ENCODE measurements at regions not wholly inside any gene's neighbourhood (a gene's known extent, or its start where the extent isn't known, plus 50 kb on each side); places are given as distances from the start of the nearest gene placed in this dataset.

DNA sequence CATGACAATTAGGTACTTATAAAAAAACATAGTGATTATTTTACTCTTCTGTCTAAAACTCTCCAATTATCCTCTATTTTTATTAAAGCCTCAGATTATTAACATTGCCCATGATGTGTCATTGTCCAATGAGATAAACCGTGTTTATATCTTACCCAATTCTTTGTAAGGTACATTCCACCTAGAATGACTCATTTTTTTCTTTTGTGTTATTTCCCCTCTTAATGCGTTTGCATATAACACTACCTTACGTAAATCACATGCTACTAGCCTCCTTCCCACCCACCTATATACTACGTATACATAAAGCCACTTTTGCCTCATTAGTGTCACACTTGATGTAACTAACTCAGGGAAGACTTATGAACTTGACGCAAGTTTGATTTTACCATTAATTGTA lies 336.3 kb upstream of the PTCHD4 start:
- no peaks in the 10 kb centered on the region for H3K9me3 ChIP-seq (ENCODE audit: control insufficient read depth in 2 of 2, low read length in 2 of 2)
- no peak overlapping the region for H3K4me3 ChIP-seq (ENCODE audit: low read length in 2 of 2)
- H3K27ac ChIP-seq (ENCODE audit: low read length), result no peak overlapping the region
- no peak overlapping the region for H3K9ac ChIP-seq (ENCODE audit: low read length in 2 of 2)
- H3K36me3 ChIP-seq (ENCODE audit: control insufficient read depth in 2 of 2, insufficient read depth in 2 of 2, low read length in 2 of 2), result no peaks in the 10 kb centered on the region
- H3K27me3 ChIP-seq (ENCODE audit: control insufficient read depth in 1 of 2, insufficient read depth in 2 of 2, low read length in 2 of 2), result no peaks in the 10 kb centered on the region
- no peaks in the 10 kb centered on the region for H3K4me1 ChIP-seq (ENCODE audit: control insufficient read depth, insufficient read depth, low read length)

DNA sequence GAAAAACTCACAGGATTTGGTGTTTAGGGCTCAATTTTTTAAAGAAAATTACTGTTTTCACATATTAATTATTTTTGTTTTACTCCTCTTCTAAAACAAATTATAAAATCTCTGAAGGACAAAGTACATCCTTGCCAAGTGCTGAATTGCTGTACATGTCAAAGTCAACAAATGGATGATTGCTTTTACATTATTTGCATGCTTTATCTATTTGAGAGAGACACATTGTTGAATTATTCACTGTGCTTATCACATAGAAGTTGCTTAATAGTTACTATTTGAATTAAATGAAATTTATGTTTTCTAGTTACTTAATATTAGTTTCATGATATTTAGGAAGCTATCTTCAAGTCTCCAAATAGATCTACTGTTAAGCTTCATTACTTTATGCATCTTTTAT lies 318.6 kb upstream of the PTCHD4 start:
- Histone ChIP-seq H3K9me3 (ENCODE audit: control insufficient read depth in 2 of 2, low read length in 2 of 2) (no peaks in the 10 kb centered on the region), H3K9ac (ENCODE audit: low read length in 2 of 2) (no peak overlapping the region), H3K36me3 (ENCODE audit: control insufficient read depth in 2 of 2, insufficient read depth in 2 of 2, low read length in 2 of 2) (no peaks in the 10 kb centered on the region), H3K4me1 (ENCODE audit: control insufficient read depth, insufficient read depth, low read length) (no peaks in the 10 kb centered on the region), H3K27me3 (ENCODE audit: control insufficient read depth in 1 of 2, insufficient read depth in 2 of 2, low read length in 2 of 2) (no peaks in the 10 kb centered on the region), H3K4me3 (ENCODE audit: low read length in 2 of 2) (no peak overlapping the region), H3K27ac (ENCODE audit: low read length) (no peak overlapping the region)

DNA sequence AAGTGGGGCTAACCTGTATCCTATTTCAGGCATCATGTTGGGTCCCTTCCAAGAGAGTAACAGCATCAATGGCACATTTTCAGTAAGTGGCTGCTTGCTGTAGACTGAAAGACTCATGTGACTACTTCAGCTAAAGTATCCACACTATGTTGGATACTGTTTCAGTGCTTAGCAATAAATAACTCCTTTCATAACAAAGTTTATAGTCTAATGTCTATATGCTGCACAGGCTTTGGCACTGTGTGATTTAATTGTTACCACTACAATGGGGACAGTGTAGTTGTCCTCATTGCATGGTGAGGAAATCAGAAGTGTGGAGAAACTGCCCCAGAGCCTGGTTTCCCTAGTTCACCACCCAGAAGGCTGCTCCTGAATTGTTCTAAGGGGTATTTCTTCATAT lies 318.0 kb upstream of the PTCHD4 start:
- Histone ChIP-seq H3K9me3 (ENCODE audit: control insufficient read depth in 2 of 2, low read length in 2 of 2) (no peaks in the 10 kb centered on the region), H3K27ac (ENCODE audit: low read length) (no peak overlapping the region), H3K4me3 (ENCODE audit: low read length in 2 of 2) (no peak overlapping the region), H3K36me3 (ENCODE audit: control insufficient read depth in 2 of 2, insufficient read depth in 2 of 2, low read length in 2 of 2) (no peaks in the 10 kb centered on the region), H3K27me3 (ENCODE audit: control insufficient read depth in 1 of 2, insufficient read depth in 2 of 2, low read length in 2 of 2) (no peaks in the 10 kb centered on the region), H3K4me1 (ENCODE audit: control insufficient read depth, insufficient read depth, low read length) (no peaks in the 10 kb centered on the region), H3K9ac (ENCODE audit: low read length in 2 of 2) (no peak overlapping the region)

DNA sequence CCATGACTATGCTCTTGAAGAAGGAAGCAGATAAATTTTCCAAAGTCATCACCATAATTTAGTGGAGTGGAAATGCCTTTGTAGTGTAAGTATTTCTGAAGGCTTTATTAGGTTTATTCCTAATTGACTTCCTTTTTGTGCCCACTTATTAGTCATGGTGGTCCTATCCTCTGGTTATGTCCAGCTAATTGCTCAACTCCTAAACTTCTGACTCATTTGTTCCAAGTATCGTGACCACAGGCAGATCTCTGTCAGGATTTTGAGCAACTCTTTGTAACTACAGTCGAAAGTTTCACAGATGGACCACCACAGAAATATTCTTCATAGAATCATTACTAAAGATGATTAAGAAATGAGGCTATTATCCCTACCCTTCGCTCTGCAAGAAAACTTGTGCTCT lies 315.6 kb upstream of the PTCHD4 start:
- Histone ChIP-seq H3K36me3 (ENCODE audit: control insufficient read depth in 2 of 2, insufficient read depth in 2 of 2, low read length in 2 of 2) (no peaks in the 10 kb centered on the region), H3K27ac (ENCODE audit: low read length) (no peak overlapping the region), H3K4me3 (ENCODE audit: low read length in 2 of 2) (no peak overlapping the region), H3K9ac (ENCODE audit: low read length in 2 of 2) (no peak overlapping the region), H3K27me3 (ENCODE audit: control insufficient read depth in 1 of 2, insufficient read depth in 2 of 2, low read length in 2 of 2) (no peaks in the 10 kb centered on the region), H3K9me3 (ENCODE audit: control insufficient read depth in 2 of 2, low read length in 2 of 2) (no peaks in the 10 kb centered on the region), H3K4me1 (ENCODE audit: control insufficient read depth, insufficient read depth, low read length) (no peaks in the 10 kb centered on the region)

DNA sequence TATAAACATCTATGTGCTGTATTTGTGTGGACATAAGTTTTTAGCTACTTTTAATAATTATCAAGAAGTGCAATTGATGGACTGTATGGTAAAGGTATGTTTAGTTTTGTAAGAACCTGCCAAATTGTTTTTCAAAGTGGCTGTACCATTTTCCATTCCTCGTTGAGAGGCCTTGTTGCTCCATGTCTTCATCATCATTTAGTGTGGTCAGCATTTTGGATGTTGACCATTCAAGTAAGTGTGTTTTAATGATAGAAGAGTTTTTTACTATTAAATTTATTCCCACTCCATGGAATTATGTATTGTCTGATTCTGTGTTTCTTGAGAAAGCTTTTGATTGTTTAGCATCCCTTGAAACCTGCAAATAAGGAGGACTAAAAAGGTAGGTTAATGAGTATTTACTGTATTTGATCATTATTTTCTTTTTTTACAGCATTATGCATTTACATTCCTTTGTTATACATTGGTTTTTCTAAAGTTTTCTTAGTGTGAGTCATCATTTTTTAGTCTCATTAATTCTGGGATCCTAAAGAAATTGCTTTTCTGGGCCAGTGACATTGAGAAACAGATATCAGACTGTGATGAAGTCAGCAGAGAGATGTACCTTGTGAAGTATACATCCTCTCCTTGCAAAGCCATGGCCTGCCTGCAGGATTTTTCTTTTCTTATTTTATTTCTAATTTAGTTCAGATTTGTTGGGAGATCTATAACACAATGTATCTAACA lies 312.8 kb upstream of the PTCHD4 start:
- H3K36me3 ChIP-seq (ENCODE audit: control insufficient read depth in 2 of 2, insufficient read depth in 2 of 2, low read length in 2 of 2), result no peaks in the 10 kb centered on the region
- H3K4me1 ChIP-seq (ENCODE audit: control insufficient read depth, insufficient read depth, low read length), result no peaks in the 10 kb centered on the region
- H3K27ac ChIP-seq (ENCODE audit: low read length), result no peak overlapping the region
- no peaks in the 10 kb centered on the region for H3K9me3 ChIP-seq (ENCODE audit: control insufficient read depth in 2 of 2, low read length in 2 of 2)
- H3K9ac ChIP-seq (ENCODE audit: low read length in 2 of 2), result no peak overlapping the region
- no peak overlapping the region for H3K4me3 ChIP-seq (ENCODE audit: low read length in 2 of 2)
- no peaks in the 10 kb centered on the region for H3K27me3 ChIP-seq (ENCODE audit: control insufficient read depth in 1 of 2, insufficient read depth in 2 of 2, low read length in 2 of 2)

DNA sequence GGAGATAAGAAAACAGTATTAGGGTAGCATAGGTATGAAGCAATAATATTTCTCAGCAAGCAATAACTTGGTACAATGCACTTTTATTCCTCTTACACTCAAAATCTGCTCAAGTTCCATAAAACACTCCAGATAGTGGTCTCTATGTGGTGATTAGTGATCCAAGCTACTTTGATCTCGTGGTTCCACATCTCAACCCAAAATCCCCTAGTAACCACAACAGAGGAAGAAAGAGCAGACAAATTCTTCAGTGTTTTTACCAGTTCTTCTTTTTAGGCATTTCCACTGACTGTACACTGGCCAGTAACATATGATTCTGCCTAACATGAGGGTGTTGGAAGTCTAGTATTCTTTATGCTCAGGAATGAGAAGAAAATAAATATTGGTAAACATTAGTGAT lies 309.0 kb upstream of the PTCHD4 start:
- H3K4me1 ChIP-seq (ENCODE audit: control insufficient read depth, insufficient read depth, low read length), result no peaks in the 10 kb centered on the region
- H3K9me3 ChIP-seq (ENCODE audit: control insufficient read depth in 2 of 2, low read length in 2 of 2), result no peaks in the 10 kb centered on the region
- H3K4me3 ChIP-seq (ENCODE audit: low read length in 2 of 2), result no peak overlapping the region
- H3K27ac ChIP-seq (ENCODE audit: low read length), result no peak overlapping the region
- H3K27me3 ChIP-seq (ENCODE audit: control insufficient read depth in 1 of 2, insufficient read depth in 2 of 2, low read length in 2 of 2), result no peaks in the 10 kb centered on the region
- no peaks in the 10 kb centered on the region for H3K36me3 ChIP-seq (ENCODE audit: control insufficient read depth in 2 of 2, insufficient read depth in 2 of 2, low read length in 2 of 2)
- no peak overlapping the region for H3K9ac ChIP-seq (ENCODE audit: low read length in 2 of 2)

DNA sequence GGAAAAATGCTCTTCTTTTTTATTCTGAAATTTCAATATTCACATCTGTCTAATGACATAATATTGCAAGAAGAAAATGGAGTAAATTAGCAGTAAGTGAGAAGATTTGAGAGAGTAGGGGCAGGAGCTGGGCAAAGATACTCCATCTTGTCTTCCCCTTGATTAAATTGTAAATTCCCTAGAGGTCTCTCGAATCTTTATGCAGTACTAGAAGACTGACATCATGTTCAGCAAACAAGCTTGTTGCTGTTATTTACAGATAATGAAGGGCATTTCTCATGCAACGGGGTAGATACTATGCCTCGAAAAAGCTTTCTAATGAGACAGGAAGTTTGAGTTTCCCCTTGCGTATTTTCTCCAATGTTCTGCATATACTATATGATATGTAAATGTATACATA lies 306.9 kb upstream of the PTCHD4 start:
- Histone ChIP-seq H3K36me3 (ENCODE audit: control insufficient read depth in 2 of 2, insufficient read depth in 2 of 2, low read length in 2 of 2) (no peaks in the 10 kb centered on the region), H3K9me3 (ENCODE audit: control insufficient read depth in 2 of 2, low read length in 2 of 2) (no peaks in the 10 kb centered on the region), H3K4me1 (ENCODE audit: control insufficient read depth, insufficient read depth, low read length) (no peaks in the 10 kb centered on the region), H3K4me3 (ENCODE audit: low read length in 2 of 2) (no peak overlapping the region), H3K27me3 (ENCODE audit: control insufficient read depth in 1 of 2, insufficient read depth in 2 of 2, low read length in 2 of 2) (no peaks in the 10 kb centered on the region), H3K9ac (ENCODE audit: low read length in 2 of 2) (no peak overlapping the region), H3K27ac (ENCODE audit: low read length) (no peak overlapping the region)

DNA sequence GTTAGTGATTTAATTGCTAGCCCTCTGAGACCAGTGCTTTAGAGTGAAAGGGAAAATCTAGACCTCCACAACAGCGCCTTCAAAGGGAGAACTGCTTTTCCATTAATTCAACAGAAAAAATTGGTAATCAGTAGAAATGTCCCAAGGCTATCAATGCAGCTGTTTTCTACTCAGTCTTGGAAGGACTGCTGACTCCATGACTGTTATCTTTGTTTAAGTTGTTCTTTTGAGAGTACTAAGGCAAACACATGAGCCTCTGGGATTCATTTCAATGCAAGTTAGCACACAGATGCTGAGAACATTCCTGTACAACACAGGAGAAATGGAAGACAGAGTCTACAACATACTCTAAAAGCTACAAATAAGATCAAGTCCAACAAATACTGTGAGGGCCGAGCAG lies 301.7 kb upstream of the PTCHD4 start:
- Histone ChIP-seq H3K36me3 (ENCODE audit: control insufficient read depth in 2 of 2, insufficient read depth in 2 of 2, low read length in 2 of 2) (no peaks in the 10 kb centered on the region), H3K9me3 (ENCODE audit: control insufficient read depth in 2 of 2, low read length in 2 of 2) (no peaks in the 10 kb centered on the region), H3K27ac (ENCODE audit: low read length) (no peak overlapping the region)

DNA sequence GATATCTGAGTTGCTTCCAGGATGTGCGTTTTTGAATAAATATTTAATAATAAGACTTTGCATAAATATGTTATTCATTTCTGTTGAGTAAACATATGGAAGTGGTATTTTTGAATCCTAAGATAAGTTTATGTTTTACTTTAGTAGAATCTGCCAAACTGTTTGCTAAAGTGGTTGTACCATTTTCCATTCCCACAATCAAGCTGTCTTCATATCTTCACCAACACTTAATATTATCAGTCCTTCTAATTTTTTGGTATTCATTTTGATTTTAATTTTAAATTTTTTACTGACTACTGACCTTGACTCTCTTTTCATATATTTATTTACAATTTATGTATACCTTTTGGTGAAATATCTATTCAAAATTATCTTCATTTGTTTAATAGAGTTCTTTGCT lies 293.9 kb upstream of the PTCHD4 start:
- Histone ChIP-seq H3K27me3 (ENCODE audit: control insufficient read depth in 1 of 2, insufficient read depth in 2 of 2, low read length in 2 of 2) (no peaks in the 10 kb centered on the region), H3K27ac (ENCODE audit: low read length) (no peak overlapping the region), H3K36me3 (ENCODE audit: control insufficient read depth in 2 of 2, insufficient read depth in 2 of 2, low read length in 2 of 2) (no peaks in the 10 kb centered on the region), H3K4me3 (ENCODE audit: low read length in 2 of 2) (no peak overlapping the region), H3K9me3 (ENCODE audit: control insufficient read depth in 2 of 2, low read length in 2 of 2) (peaks cover 0 to 2% of the 10 kb centered on the region in 2 donors), H3K9ac (ENCODE audit: low read length in 2 of 2) (no peak overlapping the region), H3K4me1 (ENCODE audit: control insufficient read depth, insufficient read depth, low read length) (no peaks in the 10 kb centered on the region)

More for the DNA sequence above, 301.7 kb upstream of the PTCHD4 start:
- Histone ChIP-seq H3K27me3 (ENCODE audit: control insufficient read depth in 1 of 2, insufficient read depth in 2 of 2, low read length in 2 of 2) (no peaks in the 10 kb centered on the region), H3K4me1 (ENCODE audit: control insufficient read depth, insufficient read depth, low read length) (no peaks in the 10 kb centered on the region), H3K9ac (ENCODE audit: low read length in 2 of 2) (no peak overlapping the region), H3K4me3 (ENCODE audit: low read length in 2 of 2) (no peak overlapping the region)

DNA sequence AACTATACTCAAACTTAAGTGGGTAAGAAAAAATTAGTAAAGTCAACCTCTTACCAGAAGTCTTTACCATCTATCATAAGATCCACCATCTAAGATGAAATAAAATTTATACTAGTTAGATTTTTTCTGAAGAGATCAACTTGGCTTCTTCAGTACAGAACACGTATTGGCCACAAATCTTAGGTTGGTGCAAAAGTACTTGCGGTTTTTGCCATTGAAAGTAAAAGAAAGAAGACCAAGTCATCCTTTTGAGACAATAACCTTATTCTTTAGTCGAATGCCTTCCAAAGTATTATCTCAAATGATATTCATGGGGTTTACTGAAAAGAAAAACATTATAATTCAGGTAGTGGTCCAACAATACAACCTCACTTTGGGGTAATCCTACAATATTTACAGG lies 292.6 kb upstream of the PTCHD4 start:
- H3K4me3 ChIP-seq (ENCODE audit: low read length in 2 of 2), result no peak overlapping the region
- no peaks in the 10 kb centered on the region for H3K27me3 ChIP-seq (ENCODE audit: control insufficient read depth in 1 of 2, insufficient read depth in 2 of 2, low read length in 2 of 2)
- H3K9me3 ChIP-seq (ENCODE audit: control insufficient read depth in 2 of 2, low read length in 2 of 2), result peaks cover 0 to 2% of the 10 kb centered on the region in 2 donors
- H3K36me3 ChIP-seq (ENCODE audit: control insufficient read depth in 2 of 2, insufficient read depth in 2 of 2, low read length in 2 of 2), result no peaks in the 10 kb centered on the region
- no peak overlapping the region for H3K27ac ChIP-seq (ENCODE audit: low read length)
- no peaks in the 10 kb centered on the region for H3K4me1 ChIP-seq (ENCODE audit: control insufficient read depth, insufficient read depth, low read length)
- H3K9ac ChIP-seq (ENCODE audit: low read length in 2 of 2), result no peak overlapping the region

DNA sequence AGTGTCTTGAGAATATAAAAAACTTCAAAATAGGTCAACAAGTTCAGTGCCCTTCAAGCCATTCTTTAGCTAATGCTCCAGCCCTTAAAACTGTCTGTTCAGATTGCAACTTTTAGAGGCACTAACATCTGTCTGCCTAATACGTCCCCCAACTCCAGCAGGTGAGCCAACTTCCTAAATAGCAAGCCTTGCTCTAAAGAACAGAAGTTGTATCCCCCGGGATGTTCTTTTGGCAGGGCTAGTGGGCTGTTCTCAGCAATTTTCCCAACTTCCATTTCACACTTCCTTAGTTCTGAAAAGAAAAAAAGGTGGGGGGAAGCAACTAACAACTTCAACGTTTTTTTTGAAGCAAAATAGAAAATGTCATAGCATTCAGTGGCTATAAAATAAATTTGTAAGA lies 290.0 kb upstream of the PTCHD4 start:
- Histone ChIP-seq H3K4me1 (ENCODE audit: control insufficient read depth, insufficient read depth, low read length) (no peaks in the 10 kb centered on the region), H3K27me3 (ENCODE audit: control insufficient read depth in 1 of 2, insufficient read depth in 2 of 2, low read length in 2 of 2) (no peaks in the 10 kb centered on the region), H3K9ac (ENCODE audit: low read length in 2 of 2) (no peak overlapping the region), H3K36me3 (ENCODE audit: control insufficient read depth in 2 of 2, insufficient read depth in 2 of 2, low read length in 2 of 2) (no peaks in the 10 kb centered on the region), H3K27ac (ENCODE audit: low read length) (no peak overlapping the region), H3K4me3 (ENCODE audit: low read length in 2 of 2) (no peak overlapping the region), H3K9me3 (ENCODE audit: control insufficient read depth in 2 of 2, low read length in 2 of 2) (peaks cover 0 to 2% of the 10 kb centered on the region in 2 donors)
